Ovary (tissue), 3 donors: ENCODE measurements at regions not wholly inside any gene's neighbourhood (a gene's known extent, or its start where the extent isn't known, plus 50 kb on each side); places are given as distances from the start of the nearest gene placed in this dataset.

ENCODE experiments used
- POLR2A ChIP-seq: fragments of 450-650 bp; IDR thresholded peaks from one replicate; pipeline ENCODE4 v1.6.1; 2017; ENCODE audit warnings: antibody characterized with exemption, mild to moderate bottlenecking, moderate library complexity
- TF ChIP-seq, protein P1 (sequence below), 3 donors: fragments of 450-650 bp in 2 of 3; fragments of 200-600 bp in 1 of 3; IDR thresholded peaks; one replicate each; pipeline versions ENCODE4 v1.5.1 to v1.8.0; 2016 to 2022; ENCODE audit warnings: antibody characterized with exemption in 3 of 3, mild to moderate bottlenecking in 1 of 3
- donor health status: DM: no; HTN: no; CAD: no.

DNA sequence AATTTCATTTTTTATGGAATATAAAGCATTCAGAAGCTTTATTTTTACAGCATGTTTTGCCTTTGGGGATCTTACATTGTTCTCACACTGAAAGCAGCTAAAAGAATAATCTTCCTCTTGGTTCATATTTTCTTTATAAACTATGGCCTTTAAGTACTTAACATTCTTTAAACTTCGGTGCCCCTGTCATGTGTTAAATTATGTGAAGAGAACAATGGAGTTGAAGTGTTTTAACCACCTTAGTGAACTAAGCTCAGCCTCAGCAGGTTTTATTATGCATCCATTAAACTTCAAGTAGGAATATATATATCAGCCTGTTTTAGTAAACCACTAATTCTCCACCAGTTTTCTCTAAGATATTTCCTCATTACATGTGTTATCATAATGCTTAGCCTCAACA lies 371.4 kb upstream of the CDH18 start:
- no peak for TF ChIP-seq POLR2A
- TF ChIP-seq, protein P1, sequence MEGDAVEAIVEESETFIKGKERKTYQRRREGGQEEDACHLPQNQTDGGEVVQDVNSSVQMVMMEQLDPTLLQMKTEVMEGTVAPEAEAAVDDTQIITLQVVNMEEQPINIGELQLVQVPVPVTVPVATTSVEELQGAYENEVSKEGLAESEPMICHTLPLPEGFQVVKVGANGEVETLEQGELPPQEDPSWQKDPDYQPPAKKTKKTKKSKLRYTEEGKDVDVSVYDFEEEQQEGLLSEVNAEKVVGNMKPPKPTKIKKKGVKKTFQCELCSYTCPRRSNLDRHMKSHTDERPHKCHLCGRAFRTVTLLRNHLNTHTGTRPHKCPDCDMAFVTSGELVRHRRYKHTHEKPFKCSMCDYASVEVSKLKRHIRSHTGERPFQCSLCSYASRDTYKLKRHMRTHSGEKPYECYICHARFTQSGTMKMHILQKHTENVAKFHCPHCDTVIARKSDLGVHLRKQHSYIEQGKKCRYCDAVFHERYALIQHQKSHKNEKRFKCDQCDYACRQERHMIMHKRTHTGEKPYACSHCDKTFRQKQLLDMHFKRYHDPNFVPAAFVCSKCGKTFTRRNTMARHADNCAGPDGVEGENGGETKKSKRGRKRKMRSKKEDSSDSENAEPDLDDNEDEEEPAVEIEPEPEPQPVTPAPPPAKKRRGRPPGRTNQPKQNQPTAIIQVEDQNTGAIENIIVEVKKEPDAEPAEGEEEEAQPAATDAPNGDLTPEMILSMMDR (IDR thresholded peaks at IDR 0.05): no peak
